ENCODE measurements at regions not wholly inside any gene's neighbourhood (a gene's known extent, or its start where the extent isn't known, plus 50 kb on each side); places are given as distances from the start of the nearest gene placed in this dataset.

- TF ChIP-seq CTCF (IDR thresholded peaks at IDR 0.05; ENCODE audit: low read depth, low read length), result no peak
- TF ChIP-seq EZH2phosphoT487 (IDR thresholded peaks at IDR 0.05; ENCODE audit: low read depth), result no peak
Measured at GRCh38 chr9:79008916-79009315, 562.8 kb upstream of the TLE4 start.
